GM19023 (cell line): ENCODE measurements at regions not wholly inside any gene's neighbourhood (a gene's known extent, or its start where the extent isn't known, plus 50 kb on each side); places are given as distances from the start of the nearest gene placed in this dataset.
A peak's percentile ranks its signal among the peaks of the same experiment; 100 is the strongest.
"Not testable (repeated sequence)": the region's sequence is repeated elsewhere in the genome, so short reads cannot be mapped to it uniquely, and the experiment has no call there.

Source experiments
- ATAC-seq: cut with Tn5 transposase; IDR thresholded peaks from one replicate; pipeline ENCODE4 v1.9.1; 2021; ENCODE audit warnings: mild to moderate bottlenecking, moderate library complexity; ENCODE audit not compliant: unreplicated experiment

DNA sequence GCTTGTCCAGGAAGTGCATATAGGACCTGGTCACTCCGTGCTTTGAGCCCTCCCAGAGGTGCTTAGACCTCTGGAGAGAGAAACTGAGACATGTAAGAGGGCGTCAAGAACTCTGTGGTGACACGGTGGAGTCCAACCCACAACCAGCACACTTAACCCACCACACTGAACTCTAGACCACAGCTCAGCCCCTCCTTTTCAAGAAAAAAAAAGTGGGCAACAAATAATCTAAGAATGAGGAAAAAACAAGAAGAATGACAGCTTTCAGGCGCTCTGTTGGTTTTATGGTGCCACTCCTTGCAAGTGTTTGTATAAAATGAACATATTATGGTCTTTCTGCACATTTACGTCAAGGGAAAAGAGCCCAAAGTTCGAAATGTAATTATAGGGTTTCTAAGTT, 50.2 kb upstream of the SNAPC3 start:
- no peak for ATAC-seq

- no peak for ATAC-seq
These were observed 51.2 kb upstream of the SNAPC3 start for GRCh38 chr9:15371448-15371845.

GRCh38 chr9:15370466-15371447, 51.9 kb upstream of the SNAPC3 start:
- ATAC-seq: no peak

GRCh38 chr9:15369871-15370270, 52.8 kb upstream of the SNAPC3 start:
- ATAC-seq: no peak

- no peak for ATAC-seq
These were observed 53.4 kb upstream of the SNAPC3 start for GRCh38 chr9:15369238-15369637.

DNA sequence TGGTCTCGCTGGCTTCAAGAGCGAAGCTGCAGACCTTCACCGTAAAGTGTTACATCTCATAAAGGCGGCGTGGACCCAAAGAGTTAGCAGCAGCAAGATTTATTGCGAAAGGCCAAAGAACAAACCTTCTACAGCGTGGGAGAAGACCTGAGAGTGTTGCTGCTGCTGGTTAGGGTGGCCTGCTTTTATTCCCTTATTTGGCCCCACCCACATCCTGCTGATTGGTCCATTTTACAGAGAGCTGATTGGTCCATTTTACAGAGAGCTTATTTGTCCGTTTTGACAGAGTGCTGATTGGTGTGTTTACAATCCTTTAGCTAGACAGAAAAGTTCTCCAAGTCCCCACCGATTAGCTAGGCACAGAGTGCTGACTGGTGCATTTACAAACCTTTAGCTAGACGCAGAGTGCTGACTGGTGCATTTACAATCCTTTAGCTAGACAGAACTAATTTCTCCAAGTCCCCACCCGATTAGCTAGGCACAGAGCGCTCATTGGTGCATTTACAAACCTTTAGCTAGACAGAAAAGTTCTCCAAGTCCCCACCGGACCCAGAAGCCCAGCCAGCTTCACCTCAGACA, 57.6 kb upstream of the SNAPC3 start:
- not testable (repeated sequence) for ATAC-seq

- no peak for ATAC-seq
These were observed 54.7 kb upstream of the TTC39B start for GRCh38 chr9:15361737-15362136.

GRCh38 chr9:15357050-15357653, 50.1 kb upstream of the TTC39B start:
- peak; percentile 97 for ATAC-seq
